Activated CD4-positive, alpha-beta T cell treated with anti-CD3 and anti-CD28 coated beads, Interleukin-10, Interleukin-2, amounts not matched to agents 100 ng/mL and 50 ng/mL, durations not matched to agents 16 hours and 8 hours (primary cell): ENCODE measurements at regions not wholly inside any gene's neighbourhood (a gene's known extent, or its start where the extent isn't known, plus 50 kb on each side); places are given as distances from the start of the nearest gene placed in this dataset.

ENCODE experiments used
- DNase-seq: peaks from one replicate; pipeline ENCODE4 v3.0.0-alpha.2; 2020

GRCh38 chrX:39819921-39820849 is 277.6 kb downstream of the BCOR start:
- DNase-seq: no peak

- no peak for DNase-seq
These were observed 276.6 kb downstream of the BCOR start for GRCh38 chrX:39820938-39821708.

GRCh38 chrX:39821709-39822095 is 276.1 kb downstream of the BCOR start:
- no peak for DNase-seq

GRCh38 chrX:39822133-39822748 is 275.5 kb downstream of the BCOR start:
- no peak for DNase-seq

- DNase-seq: no peak
These were observed 274.3 kb downstream of the BCOR start for GRCh38 chrX:39823424-39823823.

GRCh38 chrX:39823854-39824253 is 273.9 kb downstream of the BCOR start:
- no peak for DNase-seq

- DNase-seq: no peak
These were observed 270.8 kb downstream of the BCOR start for GRCh38 chrX:39826813-39827543.

GRCh38 chrX:39827951-39828350 is 269.8 kb downstream of the BCOR start:
- DNase-seq: no peak

GRCh38 chrX:39828971-39829370 is 268.8 kb downstream of the BCOR start:
- no peak for DNase-seq

- DNase-seq: no peak
These were observed 267.8 kb downstream of the BCOR start for GRCh38 chrX:39829965-39830364.

GRCh38 chrX:39830414-39830813 is 267.3 kb downstream of the BCOR start:
- DNase-seq: no peak

- DNase-seq: no peak
These were observed 265.5 kb downstream of the BCOR start for GRCh38 chrX:39832211-39832610.

- peak; percentile 46 for DNase-seq
These were observed 263.2 kb downstream of the BCOR start for GRCh38 chrX:39834600-39834999.

- DNase-seq: no peak
These were observed 262.5 kb downstream of the BCOR start for GRCh38 chrX:39835241-39835640.

- no peak for DNase-seq
These were observed 262.0 kb downstream of the BCOR start for GRCh38 chrX:39835776-39836175.

- DNase-seq: no peak
These were observed 260.8 kb downstream of the BCOR start for GRCh38 chrX:39836802-39837420.

GRCh38 chrX:39837688-39838087 is 260.1 kb downstream of the BCOR start:
- no peak for DNase-seq

GRCh38 chrX:39839371-39839770 is 258.4 kb downstream of the BCOR start:
- DNase-seq: no peak

- DNase-seq: no peak
These were observed 257.6 kb downstream of the BCOR start for GRCh38 chrX:39840133-39840532.

GRCh38 chrX:39840581-39841093 is 257.1 kb downstream of the BCOR start:
- no peak for DNase-seq

- DNase-seq: no peak
These were observed 256.2 kb downstream of the BCOR start for GRCh38 chrX:39841604-39842003.

GRCh38 chrX:39842281-39842973 is 255.3 kb downstream of the BCOR start:
- DNase-seq: no peak
